ENCODE measurements at regions not wholly inside any gene's neighbourhood (a gene's known extent, or its start where the extent isn't known, plus 50 kb on each side); places are given as distances from the start of the nearest gene placed in this dataset.

GRCh38 chr3:117630469-117630868 lies 920.9 kb downstream of the TUSC7 start:
- TF ChIP-seq CTCF (IDR thresholded peaks at IDR 0.05) (no peak), POLR2A (IDR thresholded peaks at IDR 0.05) (no peak)

All from right lobe of liver (tissue), 4 donors.